Motor neuron (in vitro differentiated cells): ENCODE measurements at regions not wholly inside any gene's neighbourhood (a gene's known extent, or its start where the extent isn't known, plus 50 kb on each side); places are given as distances from the start of the nearest gene placed in this dataset.

Experiments
- ATAC-seq, 8 experiments: fragments of 200-7000 bp; cut with Tn5 transposase; replicated peaks in 6 of 8; 2 replicates each; pipeline ENCODE4 v1.8.0; 2021; ENCODE audit warnings: mild to moderate bottlenecking in 8 of 8, moderate library complexity in 8 of 8
- H3K27ac ChIP-seq, 2 donors: fragments of 250-450 bp; sonication (Bioruptor Pico); 2 replicates each; pipeline ENCODE4 v1.9.0; 2021; ENCODE audit warnings: antibody characterized with exemption in 2 of 2, mild to moderate bottlenecking in 2 of 2, moderate library complexity in 1 of 2
- H3K4me1 ChIP-seq, 2 donors: fragments of 250-450 bp; sonication (Bioruptor Pico); replicated peaks in 1 of 2; 2 replicates each; pipeline ENCODE4 v1.6.1; 2021; ENCODE audit warnings: antibody characterized with exemption in 2 of 2, mild to moderate bottlenecking in 2 of 2, moderate library complexity in 1 of 2
- H3K4me3 ChIP-seq, 5 donors: fragments of 250-450 bp; sonication (Bioruptor Pico); 2 replicates each; pipeline ENCODE4 v1.9.0; 2021; ENCODE audit warnings: antibody characterized with exemption in 5 of 5, mild to moderate bottlenecking in 5 of 5, moderate library complexity in 4 of 5
- WGBS, 10 experiments: fragments of 450-650 bp; shearing (Covaris generic); methylation state at CpG; one replicate each; pipeline ENCODE4 v1.0.0; 2022; 5-methylcytosine and 5-hydroxymethylcytosine counted together
- in situ Hi-C, 9 experiments: fragments of 400-800 bp; cut with MboI; loops; one replicate each; pipeline ENCODE4 v1.15.0; 2021; ENCODE audit warnings: low sequenced_read_pairs in 9 of 9, low pct_unique_long_range_greater_than_20kb in 2 of 9; ENCODE audit not compliant: unreplicated experiment in 9 of 9

DNA sequence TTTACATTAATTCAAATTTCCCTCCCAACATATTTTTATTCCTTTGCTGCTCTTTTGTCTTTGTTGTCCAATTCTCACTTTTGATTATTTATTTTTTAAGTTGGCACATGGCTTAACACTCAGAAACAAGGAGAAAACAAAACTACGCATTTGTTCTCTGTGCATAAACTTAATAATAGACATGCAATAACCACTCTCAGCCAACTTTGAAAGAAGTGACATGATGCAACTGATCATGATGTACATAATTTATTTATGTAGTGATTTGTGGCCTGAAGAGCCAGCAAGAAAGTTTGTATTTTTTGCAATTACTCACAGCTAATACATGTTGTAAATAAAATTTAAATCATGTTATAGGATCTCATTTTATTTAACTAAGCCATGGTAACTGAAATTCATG, 942.8 kb upstream of the PIK3C3 start:
- WGBS, 10 experiments = 31 to 100% (median 97%) methylated on average over 1 of the region's 1 CpG
- in situ Hi-C loops = no loop called here

DNA sequence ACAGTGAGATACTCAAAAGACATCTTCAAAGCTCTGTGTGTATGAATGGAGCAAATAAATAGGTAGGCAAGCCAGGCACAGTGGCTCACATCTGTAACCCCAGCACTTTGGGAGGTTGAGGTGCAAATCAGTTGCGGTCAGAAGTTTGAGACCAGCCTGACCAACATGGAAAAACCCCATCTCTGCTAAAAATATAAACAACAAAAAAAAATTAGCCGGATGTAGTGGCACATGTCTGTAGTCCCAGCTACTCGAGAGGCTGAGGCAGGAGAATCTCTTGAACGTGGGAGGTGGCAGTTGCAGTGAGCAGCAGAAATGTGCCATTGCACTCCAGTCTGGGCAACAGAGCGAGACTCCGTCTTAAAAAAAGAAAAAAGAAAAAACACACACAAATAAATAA, 945.1 kb upstream of the PIK3C3 start:
- in situ Hi-C loops = no loop called here
- Histone ChIP-seq H3K4me3 (no peak overlapping the region), H3K4me1 (no peaks in the 10 kb centered on the region), H3K27ac (no peak overlapping the region)
- WGBS, 10 experiments = 10 to 100% (median 92%) methylated on average over 2 to 6 of the region's 6 CpGs; no CpG with 5 or more reads in 1 of the 10 experiments
- no peak for ATAC-seq

More for the DNA sequence above, 942.8 kb upstream of the PIK3C3 start:
- H3K4me1 ChIP-seq = no peaks in the 10 kb centered on the region
- ATAC-seq = peak in 2 of 8 experiments; percentile 57 to 75
- no peak overlapping the region for H3K4me3 ChIP-seq
- H3K27ac ChIP-seq = no peak overlapping the region

DNA sequence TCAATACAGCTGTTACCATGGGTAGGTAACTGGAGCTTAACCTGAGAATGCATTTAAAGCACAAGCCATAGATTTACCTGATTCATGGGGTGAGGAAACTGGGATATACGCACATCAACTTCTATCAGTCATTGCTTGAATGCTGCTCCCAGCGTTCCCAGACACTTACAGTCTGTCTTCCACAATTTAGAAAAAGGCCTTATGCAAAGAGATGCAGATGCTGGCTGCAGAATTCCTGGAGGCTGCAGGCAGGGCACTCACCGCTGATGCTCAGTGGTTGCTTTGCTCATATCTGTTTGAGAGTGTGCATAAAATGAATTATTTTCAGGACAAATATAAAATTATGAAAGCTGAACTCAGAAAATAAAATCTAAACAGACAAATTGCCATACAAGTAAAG, 950.7 kb upstream of the PIK3C3 start:
- no peak overlapping the region for H3K4me3 ChIP-seq
- in situ Hi-C loops = no loop called here
- 10 to 75% (median 33%) methylated on average over 1 to 3 of the region's 3 CpGs for WGBS, 10 experiments
- peaks cover 0 to 3% of the 10 kb centered on the region in 2 donors for H3K4me1 ChIP-seq
- peak in 3 of 8 experiments; percentile 29 to 74 (median 52) for ATAC-seq
- no peak overlapping the region for H3K27ac ChIP-seq

DNA sequence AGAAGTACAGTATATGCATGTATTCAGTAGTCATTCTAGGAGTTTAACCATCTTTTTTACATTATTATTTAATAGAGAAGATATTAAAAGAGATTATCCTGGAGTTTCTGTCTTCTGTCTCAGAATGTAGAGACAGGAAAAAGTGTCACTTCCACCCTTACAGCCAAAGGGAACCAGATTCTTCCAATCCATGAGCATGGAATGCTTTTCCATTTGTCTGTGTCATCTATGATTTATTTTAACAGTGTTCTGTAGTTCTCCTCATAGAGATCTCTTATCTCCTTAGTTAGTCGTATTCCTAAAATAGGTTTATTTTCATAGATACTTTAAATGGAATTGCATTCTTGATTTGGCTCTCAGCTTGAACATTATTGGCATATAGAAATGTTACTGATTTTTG, 959.5 kb upstream of the PIK3C3 start:
- no peak for ATAC-seq
- in situ Hi-C loops = no loop called here
- WGBS, 10 experiments = 0 to 100% (median 71%) methylated on average over 1 of the region's 1 CpG; no CpG with 5 or more reads in 2 of the 10 experiments

DNA sequence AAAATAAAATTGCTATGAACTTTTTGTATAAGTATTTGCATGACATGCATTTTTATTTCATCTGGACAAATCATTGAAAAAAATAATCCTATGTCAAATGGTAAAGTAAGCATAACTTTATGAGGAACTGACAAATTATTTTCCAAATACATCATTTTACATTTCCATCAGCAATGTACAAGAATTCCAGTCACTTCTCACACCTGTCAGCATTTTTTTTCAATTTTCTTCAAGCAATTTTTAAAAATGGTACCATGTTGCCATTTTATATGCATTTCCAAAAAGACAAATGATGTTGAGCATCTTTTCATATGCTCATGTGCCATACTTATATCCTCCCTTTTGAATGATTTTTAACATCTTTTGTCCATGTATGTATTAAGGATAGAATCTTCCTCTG, 961.7 kb upstream of the PIK3C3 start:
- no peak overlapping the region for H3K4me3 ChIP-seq
- in situ Hi-C loops = no loop called here
- H3K27ac ChIP-seq = no peak overlapping the region
- H3K4me1 ChIP-seq = peaks cover 0 to 4% of the 10 kb centered on the region in 2 donors
- no peak for ATAC-seq

More for the DNA sequence above, 959.5 kb upstream of the PIK3C3 start:
- no peak overlapping the region for H3K27ac ChIP-seq
- H3K4me3 ChIP-seq = no peak overlapping the region
- H3K4me1 ChIP-seq = peaks cover 0 to 4% of the 10 kb centered on the region in 2 donors

- Histone ChIP-seq H3K27ac (no peak overlapping the region), H3K4me1 (peaks cover 0 to under 1% of the 10 kb centered on the region in 2 donors), H3K4me3 (no peak overlapping the region)
- WGBS, 10 experiments = 0 to 100% (median 53%) methylated on average over 1 of the region's 1 CpG; no CpG with 5 or more reads in 4 of the 10 experiments
- no peak for ATAC-seq
- in situ Hi-C loops = no loop called here
These were observed 967.5 kb upstream of the PIK3C3 start for GRCh38 chr18:40987581-40987980.

DNA sequence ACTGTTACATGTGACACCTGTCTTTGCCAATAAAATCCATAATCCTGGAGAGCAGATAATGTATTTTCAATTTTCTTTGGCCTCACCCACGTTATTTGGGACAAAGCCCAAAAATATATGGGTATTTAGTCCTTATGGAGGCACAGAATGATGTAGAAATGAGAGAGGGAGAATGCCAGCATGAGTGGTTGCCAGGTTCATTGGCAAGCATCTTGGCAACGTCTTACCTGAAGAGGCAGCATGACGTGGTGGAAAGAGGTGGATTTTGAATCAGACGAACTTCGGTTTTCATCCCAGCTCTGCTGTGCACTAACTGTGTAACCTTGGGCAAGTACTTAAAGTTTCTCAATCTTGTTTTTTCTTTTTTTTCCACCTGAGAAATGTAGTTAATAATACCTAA, 969.6 kb upstream of the PIK3C3 start:
- 0 to 92% (median 59%) methylated on average over 2 to 5 of the region's 5 CpGs; no CpG with 5 or more reads in 2 of the 10 experiments for WGBS, 10 experiments
- no peak for ATAC-seq
- Histone ChIP-seq H3K4me1 (no peaks in the 10 kb centered on the region), H3K4me3 (no peak overlapping the region), H3K27ac (no peak overlapping the region)
- in situ Hi-C loops = no loop called here

- Histone ChIP-seq H3K27ac (no peak overlapping the region), H3K4me3 (no peak overlapping the region), H3K4me1 (no peaks in the 10 kb centered on the region)
- 25 to 100% (median 75%) methylated on average over 1 of the region's 1 CpG; no CpG with 5 or more reads in 1 of the 10 experiments for WGBS, 10 experiments
- peak in 1 of 8 experiments; percentile 33 for ATAC-seq
- in situ Hi-C loops = no loop called here
These were observed 970.2 kb upstream of the PIK3C3 start for GRCh38 chr18:40984856-40985255.

GRCh38 chr18:40983835-40984234, 971.2 kb upstream of the PIK3C3 start:
- ATAC-seq = no peak
- no CpG with 5 or more reads among the region's 1 CpG for WGBS, 10 experiments
- in situ Hi-C loops = no loop called here

GRCh38 chr18:40980171-40980570, 974.9 kb upstream of the PIK3C3 start:
- WGBS, 10 experiments = 0 to 43% (median 14%) methylated on average over 1 to 2 of the region's 2 CpGs; no CpG with 5 or more reads in 3 of the 10 experiments
- no peak overlapping the region for H3K27ac ChIP-seq
- in situ Hi-C loops = no loop called here
- no peak overlapping the region for H3K4me3 ChIP-seq
- H3K4me1 ChIP-seq = no peaks in the 10 kb centered on the region
- ATAC-seq = peak in 1 of 8 experiments; percentile 44

More at GRCh38 chr18:40983835-40984234, 971.2 kb upstream of the PIK3C3 start:
- Histone ChIP-seq H3K27ac (no peak overlapping the region), H3K4me3 (no peak overlapping the region), H3K4me1 (no peaks in the 10 kb centered on the region)

GRCh38 chr18:40976050-40976449, 979.0 kb upstream of the PIK3C3 start:
- Histone ChIP-seq H3K4me3 (no peak overlapping the region), H3K27ac (no peak overlapping the region), H3K4me1 (no peaks in the 10 kb centered on the region)
- in situ Hi-C loops = no loop called here
- 76% methylated on average over 4 of the region's 4 CpGs; no CpG with 5 or more reads in 9 of the 10 experiments for WGBS, 10 experiments
- no peak for ATAC-seq

- Histone ChIP-seq H3K27ac (no peak overlapping the region), H3K4me3 (no peak overlapping the region), H3K4me1 (no peaks in the 10 kb centered on the region)
- ATAC-seq = no peak
- in situ Hi-C loops = no loop called here
These were observed 980.6 kb upstream of the PIK3C3 start for GRCh38 chr18:40974448-40974847.

- H3K27ac ChIP-seq = no peak overlapping the region
- in situ Hi-C loops = no loop called here
- peaks cover 0 to 6% of the 10 kb centered on the region in 2 donors for H3K4me1 ChIP-seq
- H3K4me3 ChIP-seq = no peak overlapping the region
- no peak for ATAC-seq
- 0 to 100% (median 88%) methylated on average over 1 of the region's 1 CpG; no CpG with 5 or more reads in 3 of the 10 experiments for WGBS, 10 experiments
These were observed 992.2 kb upstream of the PIK3C3 start for GRCh38 chr18:40962784-40963183.

DNA sequence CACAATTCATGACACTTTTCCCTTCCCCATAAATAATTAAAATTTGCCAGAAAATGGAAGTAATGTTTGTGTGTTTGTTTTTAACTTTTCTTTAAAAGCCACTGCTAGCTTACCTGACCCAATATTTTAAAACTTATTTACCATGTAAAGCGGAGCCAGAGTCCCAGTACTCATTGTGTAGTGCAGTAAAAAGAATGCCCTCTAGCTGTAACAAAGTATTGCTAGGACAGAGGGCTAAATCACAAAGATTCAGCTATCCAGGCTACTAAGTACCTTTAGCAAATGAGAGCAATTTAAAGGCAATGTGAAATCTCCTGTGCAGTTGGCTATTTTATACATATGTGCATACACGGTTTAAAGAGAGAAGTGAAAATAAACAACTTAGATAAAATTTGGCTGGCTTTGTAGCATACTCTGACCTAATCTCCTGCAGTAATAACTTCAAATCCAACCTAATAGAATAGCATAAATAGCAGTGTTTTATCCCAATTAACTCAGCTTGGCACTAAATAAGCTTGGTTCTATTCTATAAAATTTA, 997.4 kb upstream of the PIK3C3 start:
- H3K4me3 ChIP-seq = no peak overlapping the region
- H3K4me1 ChIP-seq = peaks cover 2 to 6% of the 10 kb centered on the region in 2 donors
- H3K27ac ChIP-seq = no peak overlapping the region
- 0 to 100% (median 60%) methylated on average over 1 to 2 of the region's 2 CpGs; no CpG with 5 or more reads in 1 of the 10 experiments for WGBS, 10 experiments
- in situ Hi-C loops = no loop called here
- no peak for ATAC-seq
